ENCODE measurements at regions not wholly inside any gene's neighbourhood (a gene's known extent, or its start where the extent isn't known, plus 50 kb on each side); places are given as distances from the start of the nearest gene placed in this dataset.

DNA sequence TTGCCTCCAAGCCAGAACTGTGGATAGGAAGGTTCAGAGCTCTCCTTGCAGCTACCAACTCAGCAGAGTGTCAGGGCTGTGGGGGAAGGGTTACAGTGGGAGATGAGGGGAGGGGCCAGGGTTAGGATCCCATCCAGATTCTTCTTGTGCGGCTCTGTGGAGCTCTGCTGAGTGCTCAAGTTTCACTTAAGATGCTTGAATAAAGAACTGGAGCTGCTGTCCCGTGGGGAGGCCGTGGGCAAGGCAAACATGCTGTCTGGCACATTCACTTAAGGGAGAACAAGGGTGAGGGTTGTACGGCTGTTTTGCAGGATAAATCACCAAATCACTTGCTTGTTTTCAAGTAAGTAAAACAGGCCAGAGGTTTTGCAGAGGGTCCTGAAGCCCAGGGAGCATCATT, 197.1 kb downstream of the FAM76B start:
- Histone ChIP-seq H3K9me3 (no peaks in the 10 kb centered on the region), H3K9ac (ENCODE audit: low read depth in 2 of 2, low read length in 2 of 2) (no peak overlapping the region), H3K27me3 (no peaks in the 10 kb centered on the region), H3K27ac (no peak overlapping the region), H3K4me1 (no peaks in the 10 kb centered on the region), H3K4me3 (no peak overlapping the region), H3K36me3 (no peaks in the 10 kb centered on the region)
- TF ChIP-seq, protein P1, sequence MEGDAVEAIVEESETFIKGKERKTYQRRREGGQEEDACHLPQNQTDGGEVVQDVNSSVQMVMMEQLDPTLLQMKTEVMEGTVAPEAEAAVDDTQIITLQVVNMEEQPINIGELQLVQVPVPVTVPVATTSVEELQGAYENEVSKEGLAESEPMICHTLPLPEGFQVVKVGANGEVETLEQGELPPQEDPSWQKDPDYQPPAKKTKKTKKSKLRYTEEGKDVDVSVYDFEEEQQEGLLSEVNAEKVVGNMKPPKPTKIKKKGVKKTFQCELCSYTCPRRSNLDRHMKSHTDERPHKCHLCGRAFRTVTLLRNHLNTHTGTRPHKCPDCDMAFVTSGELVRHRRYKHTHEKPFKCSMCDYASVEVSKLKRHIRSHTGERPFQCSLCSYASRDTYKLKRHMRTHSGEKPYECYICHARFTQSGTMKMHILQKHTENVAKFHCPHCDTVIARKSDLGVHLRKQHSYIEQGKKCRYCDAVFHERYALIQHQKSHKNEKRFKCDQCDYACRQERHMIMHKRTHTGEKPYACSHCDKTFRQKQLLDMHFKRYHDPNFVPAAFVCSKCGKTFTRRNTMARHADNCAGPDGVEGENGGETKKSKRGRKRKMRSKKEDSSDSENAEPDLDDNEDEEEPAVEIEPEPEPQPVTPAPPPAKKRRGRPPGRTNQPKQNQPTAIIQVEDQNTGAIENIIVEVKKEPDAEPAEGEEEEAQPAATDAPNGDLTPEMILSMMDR (IDR thresholded peaks at IDR 0.05) = no peak
- intact Hi-C loops (cut with DNase I) = no loop called here
- no peak for DNase-seq

DNA sequence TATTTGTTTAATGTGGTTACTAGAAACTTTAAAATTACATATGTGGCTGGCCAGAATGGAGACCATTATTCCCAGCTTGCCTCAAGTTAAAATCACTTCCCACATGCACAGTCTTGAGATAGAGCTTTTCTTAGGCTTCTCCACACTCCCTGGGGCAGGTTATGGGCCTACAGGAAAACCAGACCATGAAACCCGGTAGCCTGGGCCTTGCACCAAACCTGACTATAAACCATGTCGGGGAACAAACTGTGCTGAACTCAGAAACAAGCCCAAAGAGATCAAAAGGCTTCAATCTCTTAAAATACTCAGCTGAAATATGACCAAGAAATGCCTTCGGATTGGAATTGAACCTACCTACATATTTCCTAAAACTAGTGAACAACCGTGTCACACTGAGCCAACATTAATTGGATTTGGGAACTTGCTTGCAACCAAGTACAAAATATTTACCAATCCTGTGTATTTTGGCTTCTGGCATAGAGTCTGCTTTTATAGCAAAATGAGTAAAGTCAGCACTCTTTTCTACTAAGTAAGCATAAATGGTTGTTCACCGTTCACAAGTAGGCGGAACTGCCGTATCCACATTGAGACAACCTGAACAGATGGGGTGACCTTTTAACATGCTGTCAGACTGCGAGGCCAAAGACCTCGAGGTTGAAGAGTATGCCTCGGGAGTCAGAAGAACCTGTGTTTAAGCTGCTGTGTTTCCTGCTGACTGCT, 199.5 kb downstream of the FAM76B start:
- no peaks in the 10 kb centered on the region for H3K36me3 ChIP-seq
- H3K9me3 ChIP-seq = no peaks in the 10 kb centered on the region
- intact Hi-C loops (cut with DNase I) = no loop called here
- no peak for DNase-seq
- no peak overlapping the region for H3K9ac ChIP-seq (ENCODE audit: low read depth in 2 of 2, low read length in 2 of 2)
- no peaks in the 10 kb centered on the region for H3K27me3 ChIP-seq
- H3K4me3 ChIP-seq = no peak overlapping the region
- no peak overlapping the region for H3K27ac ChIP-seq
- no peaks in the 10 kb centered on the region for H3K4me1 ChIP-seq
- TF ChIP-seq, protein P1 (IDR thresholded peaks at IDR 0.05) = no peak

DNA sequence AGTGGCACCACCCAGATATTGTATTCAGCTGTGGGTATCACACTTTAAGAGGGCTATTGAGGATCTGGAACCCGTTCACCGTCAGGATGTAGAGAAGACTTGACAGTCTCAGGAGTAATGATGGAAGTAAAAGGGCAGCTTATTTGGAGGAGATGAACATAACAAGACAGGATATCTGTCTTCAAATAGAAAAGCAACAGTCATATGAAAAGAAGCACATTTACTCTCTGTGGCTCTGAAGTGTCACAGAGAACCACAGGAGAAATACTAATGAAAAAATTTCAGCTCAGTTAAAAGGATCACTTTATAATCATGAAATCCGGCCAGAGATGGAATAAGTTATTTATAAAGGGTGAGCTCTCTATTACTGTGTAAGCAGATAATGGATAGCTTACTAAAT, 200.8 kb downstream of the FAM76B start:
- TF ChIP-seq, protein P1 (IDR thresholded peaks at IDR 0.05) = no peak
- Histone ChIP-seq H3K36me3 (no peaks in the 10 kb centered on the region), H3K9ac (ENCODE audit: low read depth in 2 of 2, low read length in 2 of 2) (no peak overlapping the region), H3K4me3 (no peak overlapping the region), H3K27me3 (no peaks in the 10 kb centered on the region), H3K27ac (no peak overlapping the region), H3K9me3 (no peaks in the 10 kb centered on the region), H3K4me1 (no peaks in the 10 kb centered on the region)
- intact Hi-C loops (cut with DNase I) = no loop called here
- no peak for DNase-seq

DNA sequence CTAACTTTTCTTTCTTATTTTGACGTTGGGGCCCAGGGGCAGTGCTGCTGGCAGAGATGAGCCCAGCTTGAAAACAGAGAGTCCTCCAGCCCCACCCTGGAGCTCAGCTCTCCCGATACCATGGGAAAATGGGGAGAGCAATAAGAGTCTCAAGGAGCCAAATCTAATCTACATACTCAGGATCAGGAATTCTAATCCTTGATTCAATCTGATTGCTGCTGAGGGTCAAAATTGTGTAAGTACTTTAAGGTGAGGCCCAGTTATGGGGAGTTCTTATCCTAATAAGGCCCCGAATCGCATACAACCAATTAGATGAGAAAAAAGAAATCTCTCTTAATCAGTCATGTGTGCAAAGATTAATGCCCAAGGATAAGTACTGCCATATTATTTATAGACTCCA, 202.9 kb downstream of the FAM76B start:
- Histone ChIP-seq H3K36me3 (no peaks in the 10 kb centered on the region), H3K4me3 (no peak overlapping the region), H3K27me3 (no peaks in the 10 kb centered on the region)

DNA sequence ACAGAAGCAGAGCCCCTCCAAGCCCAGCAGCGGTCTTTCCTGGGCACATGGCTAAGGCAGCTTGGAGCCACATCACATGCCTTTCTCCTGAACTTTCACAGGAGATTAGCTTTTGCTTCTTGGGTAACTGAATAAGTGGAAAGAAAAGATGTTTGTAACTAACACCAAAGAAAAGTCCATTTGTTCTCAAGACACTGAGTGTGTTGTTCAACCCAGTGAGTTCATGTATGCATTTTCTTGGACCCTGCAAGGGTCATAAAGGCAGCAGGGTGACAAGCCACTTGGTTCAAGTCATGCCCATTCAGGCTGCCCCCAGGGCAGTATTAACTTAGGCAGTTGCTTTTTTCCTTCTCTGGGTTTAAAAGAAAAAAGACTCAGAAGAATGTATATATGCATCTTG, 203.4 kb downstream of the FAM76B start:
- Histone ChIP-seq H3K36me3 (no peaks in the 10 kb centered on the region), H3K9ac (ENCODE audit: low read depth in 2 of 2, low read length in 2 of 2) (no peak overlapping the region), H3K4me3 (no peak overlapping the region), H3K27me3 (no peaks in the 10 kb centered on the region), H3K27ac (no peak overlapping the region), H3K4me1 (no peaks in the 10 kb centered on the region), H3K9me3 (no peaks in the 10 kb centered on the region)
- intact Hi-C loops (cut with DNase I) = no loop called here
- no peak for DNase-seq
- TF ChIP-seq, protein P1 (IDR thresholded peaks at IDR 0.05) = no peak

More for the DNA sequence above, 202.9 kb downstream of the FAM76B start:
- Histone ChIP-seq H3K4me1 (no peaks in the 10 kb centered on the region), H3K9me3 (no peaks in the 10 kb centered on the region), H3K27ac (no peak overlapping the region), H3K9ac (ENCODE audit: low read depth in 2 of 2, low read length in 2 of 2) (no peak overlapping the region)
- intact Hi-C loops (cut with DNase I) = no loop called here
- no peak for DNase-seq
- TF ChIP-seq, protein P1 (IDR thresholded peaks at IDR 0.05) = no peak

All from colonic mucosa (tissue), 4 donors.